B cell (primary cell): ENCODE measurements at regions not wholly inside any gene's neighbourhood (a gene's known extent, or its start where the extent isn't known, plus 50 kb on each side); places are given as distances from the start of the nearest gene placed in this dataset.

ENCODE experiments used
- ATAC-seq: fragments of 200-7000 bp; cut with Tn5 transposase; one replicate; pipeline ENCODE4 v1.10.0; 2021; ENCODE audit warnings: low read depth, mild to moderate bottlenecking, moderate number of reproducible peaks, moderate library complexity
- CTCF ChIA-PET: fragments of 350-600 bp; sonication (Branson Sonifier 250); formaldehyde crosslinking; loops from one replicate; lab custom pipeline; 2021; ENCODE audit warnings: antibody characterized with exemption, inconsistent platforms; lab: Charles Lee
- POLR2A ChIA-PET: fragments of 350-600 bp; sonication (Branson Sonifier 250); formaldehyde crosslinking; loops from one replicate; lab custom pipeline; 2021; ENCODE audit warnings: antibody characterized with exemption; lab: Charles Lee
- DNase-seq: peaks from one replicate; pipeline ENCODE4 v3.0.0; 2013
- H2AFZ ChIP-seq: 2 replicates; pipeline ENCODE4 v1.6.1; 2012; ENCODE audit warnings: mild to moderate bottlenecking, low read depth, low read length; ENCODE audit not compliant: insufficient read depth, poor library complexity, severe bottlenecking
- H3K27ac ChIP-seq, 2 donors: 1 replicate in 1 of 2; 2 replicates in 1 of 2; pipeline ENCODE4 v1.5.1; 2012 to 2013; ENCODE audit warnings: low read length in 2 of 2, mild to moderate bottlenecking in 2 of 2, moderate library complexity in 1 of 2
- H3K27me3 ChIP-seq, 4 experiments: fragments of 200-600 bp in 1 of 4; sonication (generic) in 1 of 4; replicated peaks in 1 of 4; 1 replicate in 2 of 4; 2 replicates in 2 of 4; pipeline versions ENCODE4 v1.6.1 to v1.7.0; 2013 to 2016; ENCODE audit warnings: low read length in 3 of 4, mild to moderate bottlenecking in 2 of 4, mixed read lengths in 1 of 4, moderate library complexity in 1 of 4; ENCODE audit not compliant: insufficient read depth in 4 of 4, control insufficient read depth in 3 of 4; ENCODE audit errors: control extremely low read depth in 1 of 4
- H3K36me3 ChIP-seq, 2 experiments: replicated peaks in 1 of 2; 1 replicate in 1 of 2; 2 replicates in 1 of 2; pipeline versions ENCODE4 v1.6.1 to v1.7.1; 2013; ENCODE audit warnings: low read length in 1 of 2; ENCODE audit not compliant: insufficient read depth in 2 of 2, control insufficient read depth in 1 of 2; ENCODE audit errors: control extremely low read depth in 1 of 2, extremely low read depth in 1 of 2
- H3K4me1 ChIP-seq, 2 donors: fragments of 200-600 bp in 1 of 2; sonication (generic) in 1 of 2; 1 replicate in 1 of 2; 2 replicates in 1 of 2; pipeline versions ENCODE4 v1.5.1 to v1.6.1; 2013 to 2017; ENCODE audit warnings: low read length in 2 of 2; ENCODE audit not compliant: control insufficient read depth in 2 of 2, insufficient read depth in 2 of 2
- H3K4me2 ChIP-seq: replicated peaks from 2 replicates; pipeline ENCODE3; 2012; ENCODE audit warnings: mild to moderate bottlenecking, low read depth, low read length; ENCODE audit not compliant: poor library complexity, severe bottlenecking
- H3K4me3 ChIP-seq, 5 experiments: fragments of 200-600 bp in 1 of 5; sonication (generic) in 1 of 5; 1 replicate in 3 of 5; 2 replicates in 2 of 5; pipeline versions ENCODE4 v1.5.1 to v1.7.0; 2011 to 2016; ENCODE audit warnings: low read length in 4 of 5, mild to moderate bottlenecking in 4 of 5, low read depth in 2 of 5, control low read depth in 1 of 5, moderate library complexity in 1 of 5; ENCODE audit not compliant: insufficient read depth in 1 of 5; ENCODE audit errors: control extremely low read depth in 1 of 5, extremely low read depth in 1 of 5
- H3K79me2 ChIP-seq: fragments of 200-600 bp; sonication (generic); one replicate; pipeline ENCODE4 v1.6.0; 2016; ENCODE audit warnings: low read length; ENCODE audit not compliant: control insufficient read depth, insufficient read depth
- H3K9ac ChIP-seq: fragments of 200-600 bp; sonication (generic); 2 replicates; pipeline ENCODE4 v1.6.1; 2017; ENCODE audit warnings: mild to moderate bottlenecking, low read length, moderate library complexity
- H3K9me3 ChIP-seq, 3 donors: one replicate each; pipeline versions ENCODE4 v1.6.1 to v1.7.1; 2013; ENCODE audit warnings: low read length in 2 of 3; ENCODE audit not compliant: control insufficient read depth in 2 of 3, insufficient read depth in 1 of 3; ENCODE audit errors: control extremely low read depth in 1 of 3
- H4K20me1 ChIP-seq: 2 replicates; pipeline ENCODE4 v1.6.0; 2012; ENCODE audit warnings: mild to moderate bottlenecking, low read length; ENCODE audit not compliant: insufficient read depth, control insufficient read depth, poor library complexity, severe bottlenecking
- H3K27ac Mint-ChIP-seq: one replicate; pipeline ENCODE4 v1.8.0; 2021; ENCODE audit warnings: mixed read lengths
- H3K27me3 Mint-ChIP-seq: one replicate; pipeline ENCODE4 v1.8.0; 2021; ENCODE audit warnings: mixed read lengths
- H3K4me1 Mint-ChIP-seq: one replicate; pipeline ENCODE4 v1.8.0; 2021; ENCODE audit warnings: mixed read lengths
- H3K4me3 Mint-ChIP-seq: one replicate; pipeline ENCODE4 v1.8.0; 2021; ENCODE audit warnings: mixed read lengths
- H3K9me3 Mint-ChIP-seq: one replicate; pipeline ENCODE4 v1.8.0; 2022; ENCODE audit warnings: mixed read lengths; ENCODE audit not compliant: insufficient read depth
- EZH2 ChIP-seq: IDR thresholded peaks from 2 replicates; pipeline ENCODE4 v1.6.1; 2012; ENCODE audit warnings: borderline replicate concordance, low read depth, mild to moderate bottlenecking, moderate library complexity, low read length; ENCODE audit not compliant: insufficient read depth, poor library complexity, severe bottlenecking
- WGBS: methylation state at CpG from one replicate; pipeline ENCODE4 v1.1.5; 2013; ENCODE audit warnings: missing lambda C conversion rate; ENCODE audit not compliant: insufficient coverage; 5-methylcytosine and 5-hydroxymethylcytosine counted together
- intact Hi-C: fragments of 100-400 bp; cut with micrococcal nuclease; formaldehyde crosslinking; loops from one replicate; pipeline ENCODE4 v1.10.0; 2022
- TF ChIP-seq, protein P1 (sequence below): fragments of 200-600 bp; IDR thresholded peaks from one replicate; pipeline ENCODE4 v1.8.0; 2022; ENCODE audit warnings: antibody characterized with exemption, mild to moderate bottlenecking

DNA sequence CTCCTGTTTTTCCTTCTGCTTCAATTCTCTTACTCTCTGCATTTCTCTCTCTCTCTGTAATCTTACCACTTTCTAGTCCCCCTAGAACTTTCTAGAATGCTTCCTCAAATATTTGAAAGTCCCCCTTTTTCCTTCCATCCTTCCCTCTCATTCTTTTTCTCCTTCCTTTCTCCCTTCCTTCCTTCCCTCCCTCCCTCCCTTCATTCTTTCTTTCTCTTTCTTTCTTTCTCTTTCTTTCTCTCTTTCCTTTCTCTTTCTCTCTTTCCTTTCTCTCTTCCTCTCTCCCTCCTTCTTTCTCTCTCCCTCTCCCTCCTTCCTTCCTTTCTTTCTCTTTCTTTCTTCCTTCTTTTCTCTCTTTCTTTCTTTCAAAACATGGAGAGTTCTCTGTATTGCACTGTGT, 201.4 kb upstream of the IGF1 start:
- H3K4me3 Mint-ChIP-seq = no peak overlapping the region
- Histone ChIP-seq H3K36me3 (no peaks in the 10 kb centered on the region), H3K4me1 (no peaks in the 10 kb centered on the region), H3K4me3 (no peak overlapping the region), H3K9me3 (no peaks in the 10 kb centered on the region), H3K27me3 (peaks cover 0 to 2% (median 0%) of the 10 kb centered on the region in 4 experiments), H3K4me2 (no peak overlapping the region), H4K20me1 (no peaks in the 10 kb centered on the region), H3K27ac (no peak overlapping the region), H3K79me2 (no peaks in the 10 kb centered on the region), H3K9ac (no peak overlapping the region), H2AFZ (no peak overlapping the region)
- H3K27me3 Mint-ChIP-seq = peaks cover 7% of the 10 kb centered on the region
- no peaks in the 10 kb centered on the region for H3K4me1 Mint-ChIP-seq
- CTCF ChIA-PET = no interaction called here
- H3K9me3 Mint-ChIP-seq = peaks cover 3% of the 10 kb centered on the region
- POLR2A ChIA-PET = no interaction called here
- DNase-seq (no peak), ATAC-seq (no peak)
- no peak overlapping the region for H3K27ac Mint-ChIP-seq
- TF ChIP-seq, protein P1, sequence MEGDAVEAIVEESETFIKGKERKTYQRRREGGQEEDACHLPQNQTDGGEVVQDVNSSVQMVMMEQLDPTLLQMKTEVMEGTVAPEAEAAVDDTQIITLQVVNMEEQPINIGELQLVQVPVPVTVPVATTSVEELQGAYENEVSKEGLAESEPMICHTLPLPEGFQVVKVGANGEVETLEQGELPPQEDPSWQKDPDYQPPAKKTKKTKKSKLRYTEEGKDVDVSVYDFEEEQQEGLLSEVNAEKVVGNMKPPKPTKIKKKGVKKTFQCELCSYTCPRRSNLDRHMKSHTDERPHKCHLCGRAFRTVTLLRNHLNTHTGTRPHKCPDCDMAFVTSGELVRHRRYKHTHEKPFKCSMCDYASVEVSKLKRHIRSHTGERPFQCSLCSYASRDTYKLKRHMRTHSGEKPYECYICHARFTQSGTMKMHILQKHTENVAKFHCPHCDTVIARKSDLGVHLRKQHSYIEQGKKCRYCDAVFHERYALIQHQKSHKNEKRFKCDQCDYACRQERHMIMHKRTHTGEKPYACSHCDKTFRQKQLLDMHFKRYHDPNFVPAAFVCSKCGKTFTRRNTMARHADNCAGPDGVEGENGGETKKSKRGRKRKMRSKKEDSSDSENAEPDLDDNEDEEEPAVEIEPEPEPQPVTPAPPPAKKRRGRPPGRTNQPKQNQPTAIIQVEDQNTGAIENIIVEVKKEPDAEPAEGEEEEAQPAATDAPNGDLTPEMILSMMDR = no peak
- no peak for TF ChIP-seq EZH2
- intact Hi-C loops = no loop called here

DNA sequence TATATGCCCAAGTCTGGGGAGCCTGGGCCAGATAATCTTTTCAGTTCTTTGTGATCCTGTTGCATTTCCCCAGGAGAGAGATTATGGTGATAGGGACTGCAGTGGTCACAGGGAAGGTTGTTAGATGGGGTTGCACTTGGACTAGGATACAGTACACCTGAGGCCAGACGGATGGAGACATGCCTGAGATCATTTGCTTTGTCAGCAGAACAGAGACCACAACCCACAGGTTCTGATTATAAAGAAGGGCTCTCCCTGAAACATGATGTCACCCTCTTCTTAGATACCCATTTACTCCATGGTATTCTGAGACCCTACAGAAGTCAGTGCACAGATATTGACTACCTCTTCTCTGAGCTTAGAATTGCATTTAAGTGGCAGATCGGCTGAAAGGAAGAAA, 200.9 kb upstream of the IGF1 start:
- POLR2A ChIA-PET = no interaction called here
- Mint-ChIP-seq H3K27ac (no peak overlapping the region), H3K4me3 (no peak overlapping the region), H3K27me3 (peaks cover 6% of the 10 kb centered on the region), H3K9me3 (peaks cover 3% of the 10 kb centered on the region), H3K4me1 (no peaks in the 10 kb centered on the region)
- CTCF ChIA-PET = no interaction called here
- Histone ChIP-seq H3K4me1 (no peaks in the 10 kb centered on the region), H3K4me3 (no peak overlapping the region), H3K9me3 (no peaks in the 10 kb centered on the region), H3K36me3 (no peaks in the 10 kb centered on the region), H3K4me2 (no peak overlapping the region), H3K79me2 (no peaks in the 10 kb centered on the region), H3K9ac (no peak overlapping the region), H3K27ac (no peak overlapping the region), H4K20me1 (no peaks in the 10 kb centered on the region), H2AFZ (no peak overlapping the region), H3K27me3 (peaks cover 0 to 2% (median 0%) of the 10 kb centered on the region in 4 experiments)
- DNase-seq = no peak
- TF ChIP-seq EZH2 = no peak
- TF ChIP-seq, protein P1 = no peak
- WGBS = 100% methylated on average over 1 of the region's 2 CpGs
- no peak for ATAC-seq
- intact Hi-C loops = no loop called here
